ENCODE measurements at regions not wholly inside any gene's neighbourhood (a gene's known extent, or its start where the extent isn't known, plus 50 kb on each side); places are given as distances from the start of the nearest gene placed in this dataset.

GRCh38 chr9:95808011-95808410, 67.5 kb upstream of the ERCC6L2 start:
- Histone ChIP-seq H3K27ac (ENCODE audit: insufficient read length, low read depth, low read length) (no peak overlapping the region), H3K4ac (ENCODE audit: low read depth, low read length) (no peak overlapping the region), H3K23me2 (ENCODE audit: insufficient read length, low read depth, low read length, poor library complexity, severe bottlenecking) (no peaks in the 10 kb centered on the region), H3K27me3 (ENCODE audit: insufficient read depth, low read length) (no peaks in the 10 kb centered on the region), H2BK12ac (ENCODE audit: insufficient read length, low read depth, low read length) (no peak overlapping the region), H2BK120ac (ENCODE audit: low read depth, low read length, poor library complexity, severe bottlenecking) (no peak overlapping the region), H3K9me3 (ENCODE audit: control insufficient read depth, low read depth, low read length) (no peaks in the 10 kb centered on the region), H3K18ac (ENCODE audit: insufficient read length, low read depth, low read length) (no peak overlapping the region), H3K4me2 (ENCODE audit: insufficient read depth, insufficient read length, low read length) (no peak overlapping the region), H2AFZ (ENCODE audit: low read length) (no peak overlapping the region), H3K79me1 (ENCODE audit: insufficient read depth, low read depth, low read length, poor library complexity, severe bottlenecking) (no peaks in the 10 kb centered on the region), H2BK5ac (ENCODE audit: insufficient read length, low read length) (no peak overlapping the region), H4K5ac (ENCODE audit: insufficient read length, low read depth, low read length) (no peak overlapping the region), H4K91ac (ENCODE audit: insufficient read length, low read depth, low read length) (no peak overlapping the region), H3K79me2 (ENCODE audit: insufficient read depth, low read length) (no peaks in the 10 kb centered on the region), H2BK20ac (ENCODE audit: low read depth, low read length, poor library complexity, severe bottlenecking) (no peak overlapping the region), H3K56ac (ENCODE audit: insufficient read length, low read depth, low read length) (no peak overlapping the region), H3K23ac (ENCODE audit: insufficient read length, low read depth, low read length) (no peak overlapping the region), H4K20me1 (ENCODE audit: control insufficient read depth, insufficient read depth, insufficient read length) (no peaks in the 10 kb centered on the region), H4K8ac (replicated peaks; ENCODE audit: insufficient read length, low read depth, low read length) (no peak overlapping the region), H2BK15ac (ENCODE audit: low read depth, low read length) (no peak overlapping the region), H3K4me1 (ENCODE audit: insufficient read depth, low read length) (no peaks in the 10 kb centered on the region; the same call in 1 of the 2 replicates), H2AK5ac (ENCODE audit: insufficient read length, low read length) (no peak overlapping the region), H3K9ac (ENCODE audit: extremely low read depth, insufficient read length, low read length) (no peak overlapping the region), H3K14ac (ENCODE audit: insufficient read depth, low read length) (no peak overlapping the region), H3T11ph (ENCODE audit: low read length) (no peak overlapping the region)
- H3K36me3 Mint-ChIP-seq (ENCODE audit: insufficient read depth in 1 of 3, low read depth in 3 of 3) = no peaks in the 10 kb centered on the region; a peak in 1 of 7 replicates
- H3K4me3 Mint-ChIP-seq = no peak overlapping the region
- H3K4me1 Mint-ChIP-seq = peaks cover 11 to 13% of the 10 kb centered on the region in 2 experiments
- H3K27me3 Mint-ChIP-seq (ENCODE audit: low read depth) = no peaks in the 10 kb centered on the region; the same call in none of the 2 replicates
- H3K27ac Mint-ChIP-seq = no peak overlapping the region
- WGBS (ENCODE audit: extremely low coverage, insufficient read length, low lambda C conversion rate) = no CpG with 5 or more reads among the region's 3 CpGs
- no peak for TF ChIP-seq CTCF (conservative IDR thresholded peaks at IDR 0.05)
- DNase-seq = no peak
- no peaks in the 10 kb centered on the region for H3K9me3 Mint-ChIP-seq

Data from H9 (cell line).